GM20000 (cell line): ENCODE measurements at regions not wholly inside any gene's neighbourhood (a gene's known extent, or its start where the extent isn't known, plus 50 kb on each side); places are given as distances from the start of the nearest gene placed in this dataset.

ENCODE experiments used
- DNase-seq: peaks from one replicate; pipeline ENCODE4 v3.0.0; 2012; ENCODE audit warnings: low spot score
- CTCF ChIP-seq: IDR thresholded peaks from 2 replicates; pipeline ENCODE4 v1.5.1; 2012; ENCODE audit warnings: mild to moderate bottlenecking, control low read depth; ENCODE audit errors: extremely low read depth, missing control alignments

DNA sequence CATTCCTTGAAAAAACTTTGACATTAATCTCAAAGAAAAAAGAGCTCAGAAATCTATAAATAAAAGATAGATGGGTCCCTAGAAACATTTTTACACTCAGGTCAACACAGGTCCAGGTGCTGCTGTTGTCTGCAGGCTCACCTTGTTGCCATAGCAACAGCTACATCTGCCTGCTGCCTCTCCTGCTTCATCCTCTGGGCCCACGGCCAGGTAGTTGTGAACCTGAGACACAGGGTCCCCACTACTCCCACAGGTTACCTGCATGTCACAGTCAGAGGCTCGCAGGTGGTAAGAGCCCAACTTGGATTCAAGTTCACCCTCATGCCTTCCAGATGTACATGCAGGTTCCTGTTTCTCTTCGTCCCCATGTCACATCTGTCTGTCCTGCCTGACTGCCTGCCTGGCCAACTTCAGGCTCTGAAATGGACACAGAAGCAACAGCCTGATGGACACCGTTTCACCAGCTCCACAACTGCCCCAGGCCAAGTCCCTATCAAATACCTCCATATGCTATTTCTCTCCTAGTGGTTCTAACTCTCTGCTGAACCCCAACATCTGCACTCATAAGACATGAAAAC, 88.3 kb upstream of the SALL3 start:
- no peak for DNase-seq
- TF ChIP-seq CTCF = no peak

DNA sequence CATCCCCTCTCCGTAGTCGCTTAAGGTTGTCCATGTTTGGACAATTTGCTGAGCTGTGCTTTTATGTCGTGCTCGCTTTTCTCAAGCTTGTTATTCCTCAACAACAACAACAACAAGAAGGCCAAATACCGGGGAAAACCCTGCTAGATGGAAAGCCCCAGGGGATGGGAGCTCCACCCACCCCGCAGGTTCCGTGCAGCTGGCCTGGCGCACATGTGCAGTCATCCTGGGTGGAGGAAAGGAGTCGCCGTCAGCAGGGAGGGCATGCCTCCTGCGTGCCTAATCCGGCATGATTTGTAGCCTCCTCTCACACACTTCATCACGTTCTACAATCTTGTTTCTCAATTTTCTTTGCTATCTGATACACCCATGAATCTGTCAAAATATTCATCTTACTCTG, 87.4 kb upstream of the SALL3 start:
- TF ChIP-seq CTCF = no peak
- no peak for DNase-seq

- DNase-seq = no peak
- TF ChIP-seq CTCF = no peak
Observed at GRCh38 chr18:78892721-78893120, 86.9 kb upstream of the SALL3 start.

DNA sequence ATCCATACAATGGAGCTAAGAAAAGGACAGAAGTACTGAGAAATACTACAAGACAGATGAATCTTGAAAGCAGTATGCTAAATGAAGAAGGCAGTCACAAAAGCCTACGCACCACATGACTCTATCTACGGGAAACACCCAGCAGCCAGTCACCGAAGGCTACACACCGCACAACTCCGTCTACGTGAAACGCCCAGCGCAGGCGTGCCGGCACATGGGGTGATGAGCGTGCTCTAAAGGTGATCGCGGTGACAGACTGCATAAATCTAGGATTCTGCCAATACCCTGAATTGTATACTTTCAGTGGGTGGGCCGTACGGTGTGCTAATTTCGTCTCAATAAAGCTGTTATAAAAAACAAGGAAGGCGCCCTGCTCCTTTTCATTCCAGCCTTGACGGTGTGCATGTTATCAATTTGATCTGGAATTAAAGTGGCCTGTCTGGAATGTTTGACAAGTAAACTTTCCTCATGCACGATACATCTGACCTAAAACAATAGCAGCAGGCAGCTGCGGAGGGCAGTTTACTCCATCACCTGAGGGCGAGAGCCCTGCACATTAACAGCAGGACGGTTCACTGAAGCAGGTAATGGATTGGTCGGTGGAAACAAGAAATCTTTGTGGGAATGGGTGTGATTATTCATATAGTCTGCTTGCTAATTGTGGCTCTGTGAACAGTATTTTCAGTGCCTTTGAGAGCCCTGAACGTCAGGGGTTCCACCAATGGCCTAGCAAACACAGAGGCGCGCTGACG, 86.2 kb upstream of the SALL3 start:
- no peak for TF ChIP-seq CTCF
- no peak for DNase-seq

GRCh38 chr18:78894033-78894305, 85.6 kb upstream of the SALL3 start:
- DNase-seq = no peak
- TF ChIP-seq CTCF = no peak

DNA sequence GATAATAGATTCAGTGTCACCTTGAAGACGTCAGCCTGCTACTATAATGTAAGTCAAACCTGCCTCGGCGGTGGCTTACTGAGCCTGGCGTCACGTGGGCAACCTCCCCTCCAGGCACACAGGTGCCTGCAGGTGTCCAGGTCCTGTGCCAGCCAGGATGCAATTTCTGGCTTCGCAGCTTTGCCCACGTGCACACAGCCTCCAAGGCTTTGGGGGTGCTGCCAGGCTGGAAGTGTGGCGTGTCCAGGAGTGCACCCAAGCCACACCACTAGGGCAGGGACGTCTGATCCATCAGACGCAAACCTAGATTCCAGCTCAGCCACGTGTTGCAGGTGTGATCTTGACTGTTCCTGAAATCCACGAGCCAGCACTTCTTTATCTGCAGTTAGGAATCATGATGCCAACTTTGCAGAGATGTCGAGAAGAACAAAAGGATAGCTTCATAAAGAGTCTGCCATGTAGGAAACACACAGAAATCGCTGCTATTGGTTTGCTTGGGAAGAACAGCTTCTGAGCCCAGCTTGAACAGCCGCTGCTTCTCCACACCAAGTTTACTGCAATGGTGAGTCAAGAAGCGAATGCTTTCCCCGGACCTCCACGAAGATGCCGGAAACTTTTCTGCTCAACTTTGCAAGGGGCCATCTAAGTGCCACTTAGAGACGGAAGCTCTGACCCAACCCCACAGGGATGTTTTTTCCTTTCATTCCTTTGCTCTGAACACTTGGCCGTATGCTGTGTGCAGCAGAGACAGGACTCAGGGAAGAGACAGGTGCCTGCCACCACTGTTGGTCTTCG, 84.2 kb upstream of the SALL3 start:
- TF ChIP-seq CTCF = no peak
- DNase-seq = no peak
